ENCODE measurements at regions not wholly inside any gene's neighbourhood (a gene's known extent, or its start where the extent isn't known, plus 50 kb on each side); places are given as distances from the start of the nearest gene placed in this dataset.

GRCh38 chr7:70944516-70944915, 187.4 kb upstream of the GALNT17 start:
- no peak for DNase-seq (ENCODE audit: low read depth)
- no peak overlapping the region for H3K4me3 ChIP-seq (ENCODE audit: low read depth, low read length)
- TF ChIP-seq, protein P1, sequence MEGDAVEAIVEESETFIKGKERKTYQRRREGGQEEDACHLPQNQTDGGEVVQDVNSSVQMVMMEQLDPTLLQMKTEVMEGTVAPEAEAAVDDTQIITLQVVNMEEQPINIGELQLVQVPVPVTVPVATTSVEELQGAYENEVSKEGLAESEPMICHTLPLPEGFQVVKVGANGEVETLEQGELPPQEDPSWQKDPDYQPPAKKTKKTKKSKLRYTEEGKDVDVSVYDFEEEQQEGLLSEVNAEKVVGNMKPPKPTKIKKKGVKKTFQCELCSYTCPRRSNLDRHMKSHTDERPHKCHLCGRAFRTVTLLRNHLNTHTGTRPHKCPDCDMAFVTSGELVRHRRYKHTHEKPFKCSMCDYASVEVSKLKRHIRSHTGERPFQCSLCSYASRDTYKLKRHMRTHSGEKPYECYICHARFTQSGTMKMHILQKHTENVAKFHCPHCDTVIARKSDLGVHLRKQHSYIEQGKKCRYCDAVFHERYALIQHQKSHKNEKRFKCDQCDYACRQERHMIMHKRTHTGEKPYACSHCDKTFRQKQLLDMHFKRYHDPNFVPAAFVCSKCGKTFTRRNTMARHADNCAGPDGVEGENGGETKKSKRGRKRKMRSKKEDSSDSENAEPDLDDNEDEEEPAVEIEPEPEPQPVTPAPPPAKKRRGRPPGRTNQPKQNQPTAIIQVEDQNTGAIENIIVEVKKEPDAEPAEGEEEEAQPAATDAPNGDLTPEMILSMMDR (IDR thresholded peaks at IDR 0.05; ENCODE audit: low read depth, low read length, missing control alignments) = no peak

- TF ChIP-seq, protein P1 (IDR thresholded peaks at IDR 0.05; ENCODE audit: low read depth, low read length, missing control alignments) = no peak
- no peak overlapping the region for H3K4me3 ChIP-seq (ENCODE audit: low read depth, low read length)
- DNase-seq (ENCODE audit: low read depth) = no peak
Measured at GRCh38 chr7:70947181-70947580, 184.8 kb upstream of the GALNT17 start.

DNA sequence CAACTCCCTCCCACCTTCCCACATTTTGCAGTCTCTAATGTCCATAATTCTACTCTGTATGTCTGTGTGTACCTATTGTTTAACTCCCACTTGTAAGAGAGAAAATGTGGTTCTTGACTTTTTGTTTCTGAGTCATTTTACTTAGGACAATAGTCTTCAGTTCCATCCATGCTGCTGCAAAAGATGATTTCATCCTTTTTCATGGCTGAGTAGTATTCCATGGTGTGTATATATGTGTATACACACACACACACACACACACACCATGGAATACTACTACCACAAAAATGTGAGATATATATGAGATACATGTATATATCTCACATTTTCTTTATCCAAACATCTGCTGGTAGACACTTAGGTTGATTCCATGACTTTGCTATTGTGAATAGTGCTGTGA, 182.1 kb upstream of the GALNT17 start:
- TF ChIP-seq, protein P1 (IDR thresholded peaks at IDR 0.05; ENCODE audit: low read depth, low read length, missing control alignments) = no peak
- H3K4me3 ChIP-seq (ENCODE audit: low read depth, low read length) = no peak overlapping the region
- no peak for DNase-seq (ENCODE audit: low read depth)

DNA sequence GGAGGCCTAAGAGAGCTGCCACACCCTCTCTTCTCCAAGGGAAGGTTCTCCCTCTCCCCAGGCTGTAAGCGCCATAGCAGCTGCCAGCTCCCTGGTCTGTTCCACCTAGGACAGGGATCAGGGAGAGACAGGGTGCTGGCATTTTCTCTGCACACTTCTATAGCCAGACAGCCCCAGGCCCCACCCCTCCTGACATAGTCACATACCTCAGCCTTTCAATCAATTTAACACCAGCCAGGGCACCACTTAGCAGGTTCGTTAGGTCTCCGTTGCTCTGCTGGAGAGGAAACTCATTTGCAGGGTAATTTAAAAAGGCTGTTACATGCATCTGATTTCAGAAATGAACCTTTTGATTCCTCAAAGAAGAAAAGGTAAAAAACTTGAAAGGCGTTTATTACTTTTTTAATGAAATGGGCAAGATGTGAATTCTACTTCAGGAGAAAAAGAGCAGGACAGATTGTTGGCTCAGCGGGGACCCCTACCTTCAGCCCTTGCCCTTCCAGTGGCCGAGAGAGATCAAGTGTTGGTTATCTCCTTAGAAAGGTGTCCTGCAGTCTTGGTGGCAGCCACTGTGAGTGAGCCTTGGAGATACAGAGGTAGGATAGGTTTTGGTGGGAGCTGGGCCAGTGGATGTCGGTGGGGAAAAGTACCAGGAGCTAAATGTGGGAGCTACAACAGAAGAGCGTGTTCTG, 180.5 kb upstream of the GALNT17 start:
- H3K4me3 ChIP-seq (ENCODE audit: low read depth, low read length) = no peak overlapping the region
- no peak for DNase-seq (ENCODE audit: low read depth)

DNA sequence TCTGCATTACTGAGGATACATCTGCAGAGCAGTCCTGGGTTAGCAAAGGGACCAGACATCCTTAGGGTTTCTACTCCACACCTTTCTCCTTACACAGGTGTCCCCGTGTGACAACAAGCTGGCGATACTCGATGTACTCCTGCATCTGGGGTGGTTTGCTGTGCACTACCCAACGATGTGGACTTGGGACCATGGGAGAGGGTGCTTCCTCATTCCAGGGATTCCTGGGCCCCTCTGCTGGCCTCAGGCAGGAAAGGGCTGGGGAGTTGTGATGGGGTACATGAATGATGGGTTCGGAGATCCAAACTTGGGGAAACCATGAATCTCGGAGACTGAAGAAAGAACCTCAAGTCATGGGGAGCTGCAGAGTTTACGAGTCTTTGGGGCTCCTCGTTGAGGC, 179.6 kb upstream of the GALNT17 start:
- TF ChIP-seq, protein P1 (IDR thresholded peaks at IDR 0.05; ENCODE audit: low read depth, low read length, missing control alignments) = no peak
- no peak overlapping the region for H3K4me3 ChIP-seq (ENCODE audit: low read depth, low read length)
- DNase-seq (ENCODE audit: low read depth) = no peak

More for the DNA sequence above, 180.5 kb upstream of the GALNT17 start:
- TF ChIP-seq, protein P1 (IDR thresholded peaks at IDR 0.05; ENCODE audit: low read depth, low read length, missing control alignments) = no peak

DNA sequence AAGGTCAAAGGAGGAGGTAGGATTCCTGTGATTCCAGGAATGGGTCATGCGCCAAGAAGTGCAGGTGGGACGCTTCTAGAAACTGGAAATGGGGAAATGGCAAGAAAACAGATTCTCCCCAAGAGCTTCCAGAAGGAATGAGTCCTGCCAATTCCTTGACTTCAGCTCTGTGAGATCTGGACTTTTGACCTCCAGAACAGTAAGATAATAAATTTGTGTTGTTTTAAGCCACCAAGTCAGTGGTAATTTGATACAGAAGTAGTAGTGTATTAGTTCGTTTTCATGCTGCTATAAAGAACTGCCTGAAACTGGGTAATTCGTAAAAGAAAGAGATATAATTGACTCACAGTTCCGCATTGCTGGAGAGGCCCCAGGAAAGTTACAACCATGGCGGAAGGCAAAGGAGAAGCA, 178.6 kb upstream of the GALNT17 start:
- no peak overlapping the region for H3K4me3 ChIP-seq (ENCODE audit: low read depth, low read length)
- TF ChIP-seq, protein P1 (IDR thresholded peaks at IDR 0.05; ENCODE audit: low read depth, low read length, missing control alignments) = no peak
- DNase-seq (ENCODE audit: low read depth) = no peak

DNA sequence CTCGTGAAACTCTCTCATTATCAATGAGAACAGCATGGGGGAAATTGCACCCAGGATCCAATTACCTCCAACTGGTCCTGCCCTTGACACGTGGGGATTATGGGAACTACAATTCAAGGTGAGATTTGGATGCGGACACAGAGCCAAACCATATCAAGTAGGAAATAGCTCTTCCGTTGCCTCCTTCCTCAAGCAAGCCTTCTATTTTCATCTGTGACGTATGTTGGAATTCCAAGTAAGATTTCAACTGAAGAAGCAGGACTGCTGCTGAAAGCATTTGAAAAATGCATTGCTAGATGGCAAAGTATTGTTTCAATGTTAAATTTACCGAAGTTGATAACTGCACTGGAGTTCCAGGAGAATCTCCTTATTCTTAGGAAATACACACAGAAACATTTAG, 178.1 kb upstream of the GALNT17 start:
- DNase-seq (ENCODE audit: low read depth) = no peak
- TF ChIP-seq, protein P1 (IDR thresholded peaks at IDR 0.05; ENCODE audit: low read depth, low read length, missing control alignments) = no peak
- H3K4me3 ChIP-seq (ENCODE audit: low read depth, low read length) = no peak overlapping the region

All from GM12864 (cell line).